K562 (cell line): ENCODE measurements at regions not wholly inside any gene's neighbourhood (a gene's known extent, or its start where the extent isn't known, plus 50 kb on each side); places are given as distances from the start of the nearest gene placed in this dataset.

Source experiments
- ATAC-seq: fragments of 200-7000 bp; cut with Tn5 transposase; 3 replicates; pipeline ENCODE4 v1.9.1; 2020; ENCODE audit warnings: moderate library complexity
- BruUV-seq: library from RNA; stranded (reverse); fragments of 400-500 nt; replicated peaks from 2 replicates; lab custom pipeline; 2021; lab: Mats Ljungman, UMichigan
- CTCF ChIA-PET: fragments of 300-600 bp; formaldehyde crosslinking; extraction: SDS; loops from one replicate; lab custom pipeline; 2021; ENCODE audit warnings: low intra/inter-chr PET ratio; lab: Yijun Ruan, JAX
- POLR2A ChIA-PET: fragments of 300-600, 350-650 bp; sonication (Branson Sonifier 250); formaldehyde crosslinking; extraction: SDS; loops from one replicate; lab custom pipeline; 2021; ENCODE audit warnings: antibody characterized with exemption, inconsistent platforms; lab: Yijun Ruan, JAX
- DNase-seq, 4 experiments: peaks; one replicate each; pipeline versions ENCODE4 v3.0.0 to v3.0.0-alpha.2; 2011 to 2018; ENCODE audit warnings: low spot score in 3 of 4, mixed read lengths in 3 of 4; ENCODE audit errors: extremely low read depth in 1 of 4
- FAIRE-seq: peaks from 2 replicates; lab custom pipeline; 2011; peaks lifted over from hg19 to GRCh38; lab: Jason Lieb, UNC
- H2AFZ ChIP-seq: 2 replicates; pipeline ENCODE4 v1.6.0; 2011; ENCODE audit warnings: low read depth, low read length, control low read depth, inconsistent platforms
- H3K27ac ChIP-seq: fragments of 200-600 bp; 3 replicates; pipeline ENCODE4 v1.8.0; 2011; ENCODE audit warnings: low read depth, mild to moderate bottlenecking, control low read depth, inconsistent platforms, low read length, moderate library complexity, mixed read lengths; ENCODE audit errors: extremely low read depth
- H3K27me3 ChIP-seq, 2 experiments: fragments of 300-600 bp in 1 of 2; 2 replicates in 1 of 2; 3 replicates in 1 of 2; pipeline versions ENCODE4 v1.6.0 to v1.8.0; 2011; ENCODE audit warnings: inconsistent platforms in 2 of 2, low read length in 2 of 2, mild to moderate bottlenecking in 1 of 2, mixed read lengths in 1 of 2, moderate library complexity in 1 of 2; ENCODE audit not compliant: control insufficient read depth in 2 of 2, insufficient read depth in 2 of 2
- H3K36me3 ChIP-seq: fragments of 300-600 bp; 3 replicates; pipeline ENCODE4 v1.8.0; 2011; ENCODE audit warnings: mild to moderate bottlenecking, low read length, inconsistent platforms; ENCODE audit not compliant: control insufficient read depth, insufficient read depth
- H3K4me1 ChIP-seq, 2 experiments: fragments of 200-600 bp in 1 of 2; replicated peaks in 1 of 2; 2 replicates in 1 of 2; 3 replicates in 1 of 2; pipeline versions ENCODE4 v1.5.1 to v1.8.0; 2011; ENCODE audit warnings: inconsistent platforms in 2 of 2, low read length in 2 of 2, mild to moderate bottlenecking in 1 of 2, mixed read lengths in 1 of 2, moderate library complexity in 1 of 2; ENCODE audit not compliant: control insufficient read depth in 2 of 2, insufficient read depth in 2 of 2
- H3K4me2 ChIP-seq: 2 replicates; pipeline ENCODE4 v1.6.1; 2011; ENCODE audit warnings: low read length, control low read depth, inconsistent platforms, mixed read lengths; ENCODE audit not compliant: insufficient read depth
- H3K4me3 ChIP-seq: fragments of 200-600 bp; sonication (generic), shearing (Covaris generic); 2 replicates; pipeline ENCODE4 v1.5.1; 2016; ENCODE audit warnings: control low read depth, inconsistent platforms
- H3K79me2 ChIP-seq: fragments of 200-600 bp; 3 replicates; pipeline ENCODE4 v1.8.0; 2011; ENCODE audit warnings: low read length, inconsistent platforms; ENCODE audit not compliant: control insufficient read depth, insufficient read depth
- H3K9ac ChIP-seq, 2 experiments: 2 replicates each; pipeline versions ENCODE4 v1.6.0 to v1.6.1; 2011; ENCODE audit warnings: low read depth in 2 of 2, low read length in 2 of 2, control low read depth in 1 of 2, inconsistent platforms in 1 of 2, mild to moderate bottlenecking in 1 of 2, mixed read lengths in 1 of 2; ENCODE audit not compliant: insufficient read depth in 1 of 2
- H3K9me1 ChIP-seq: one replicate; pipeline ENCODE4 v1.6.0; 2011; ENCODE audit warnings: inconsistent platforms, mild to moderate bottlenecking, low read length, moderate library complexity; ENCODE audit not compliant: control insufficient read depth, insufficient read depth
- H3K9me3 ChIP-seq: replicated peaks from 2 replicates; pipeline ENCODE4 v1.5.1; 2011; ENCODE audit warnings: low read depth, low read length, inconsistent platforms; ENCODE audit not compliant: control insufficient read depth, insufficient read depth
- H4K20me1 ChIP-seq: replicated peaks from 2 replicates; pipeline ENCODE4 v1.6.1; 2011; ENCODE audit warnings: low read length, inconsistent platforms, mixed read lengths; ENCODE audit not compliant: control insufficient read depth, insufficient read depth
- ARID4B ChIP-seq: sonication (generic); formaldehyde crosslinking; IDR thresholded peaks from 2 replicates; pipeline ENCODE4 v1.8.0; 2022; ENCODE audit warnings: mild to moderate bottlenecking, missing genetic modification reagents
- ATF4 ChIP-seq: fragments of 450-650 bp; formaldehyde crosslinking; IDR thresholded peaks from 2 replicates; pipeline ENCODE4 v1.4.0; 2022; ENCODE audit warnings: mild to moderate bottlenecking, moderate library complexity
- GABPB2 ChIP-seq: fragments of 250-450 bp; sonication (Bioruptor Pico); conservative IDR thresholded peaks from 2 replicates; pipeline ENCODE4 v1.5.1; 2021; ENCODE audit warnings: mild to moderate bottlenecking
- HMGN3 ChIP-seq: IDR thresholded peaks from 2 replicates; pipeline ENCODE4 v1.6.1; 2011; ENCODE audit warnings: borderline replicate concordance, low read depth, mild to moderate bottlenecking, mixed read lengths, low read length; ENCODE audit not compliant: insufficient read length; ENCODE audit errors: extremely low read depth
- POLR2B ChIP-seq: fragments of 450-650 bp; IDR thresholded peaks from 2 replicates; pipeline ENCODE4 v1.6.1; 2018; ENCODE audit warnings: low read depth; ENCODE audit not compliant: partially characterized antibody
- PTRF ChIP-seq: fragments of 450-650 bp; IDR thresholded peaks from 2 replicates; pipeline ENCODE4 v1.6.1; 2016; ENCODE audit warnings: mild to moderate bottlenecking, missing genetic modification characterization, missing compliant biosample characterization
- THAP12 ChIP-seq: fragments of 250-450 bp; sonication (Bioruptor Pico); IDR thresholded peaks from 2 replicates; pipeline ENCODE4 v1.9.0; 2021; ENCODE audit warnings: mild to moderate bottlenecking, inconsistent platforms
- XRCC4 ChIP-seq: IDR thresholded peaks from one replicate; pipeline ENCODE4 v1.6.1; 2011; ENCODE audit not compliant: insufficient read depth, insufficient read length; ENCODE audit errors: extremely low read depth
- ZHX1 ChIP-seq: fragments of 150-350 bp; conservative IDR thresholded peaks from 2 replicates; pipeline ENCODE4 v1.6.1; 2014; ENCODE audit warnings: low read length
- ZNF140 ChIP-seq: fragments of 250-450 bp; sonication (Bioruptor Pico); IDR thresholded peaks from 2 replicates; pipeline ENCODE4 v1.8.0; 2021; ENCODE audit warnings: moderate library complexity, mild to moderate bottlenecking, inconsistent platforms
- ZNF408 ChIP-seq: fragments of 250-450 bp; sonication (Bioruptor Pico); IDR thresholded peaks from 2 replicates; pipeline ENCODE4 v1.4.0; 2020; ENCODE audit warnings: low read depth, mild to moderate bottlenecking, moderate library complexity
- WGBS: fragments of 100-300 bp; shearing (Covaris generic); methylation state at CpG from one replicate; pipeline ENCODE4 v1.1.6; 2016; ENCODE audit warnings: low coverage, mixed read lengths; ENCODE audit not compliant: insufficient coverage; ENCODE audit errors: missing lambda C conversion rate; 5-methylcytosine and 5-hydroxymethylcytosine counted together
- in situ Hi-C: fragments of 300-500 bp; cut with MboI; formaldehyde crosslinking; loops from 4 replicates; pipeline ENCODE4 v1.15.0; 2018; ENCODE audit warnings: inconsistent platforms, mixed read lengths
- intact Hi-C: fragments of 100-400 bp; cut with micrococcal nuclease; formaldehyde crosslinking; loops from 2 replicates; pipeline ENCODE4 v1.14.2; 2022

- Histone ChIP-seq H4K20me1 (no peaks in the 10 kb centered on the region), H3K4me3 (no peak overlapping the region), H3K9me1 (no peaks in the 10 kb centered on the region), H3K27ac (no peak overlapping the region), H3K4me1 (peaks cover 0 to 5% of the 10 kb centered on the region in 2 experiments; a peak in 2 of 5 replicates), H3K9ac (no peak overlapping the region), H3K27me3 (no peaks in the 10 kb centered on the region), H3K79me2 (no peaks in the 10 kb centered on the region), H3K36me3 (no peaks in the 10 kb centered on the region), H3K9me3 (no peaks in the 10 kb centered on the region), H3K4me2 (no peak overlapping the region), H2AFZ (no peak overlapping the region)
- TF ChIP-seq ARID4B (CRISPR knock-in tag) = no peak
- TF ChIP-seq ZNF140 (CRISPR knock-in tag) = no peak
- TF ChIP-seq HMGN3 = no peak
- no peak for TF ChIP-seq ZHX1
- no peak for TF ChIP-seq GABPB2 (CRISPR knock-in tag)
- TF ChIP-seq ZNF408 (CRISPR knock-in tag) = no peak
- TF ChIP-seq PTRF (tag) = no peak
- no peak for TF ChIP-seq ATF4 (CRISPR knock-in tag)
- TF ChIP-seq POLR2B = no peak
- no peak for TF ChIP-seq THAP12 (CRISPR knock-in tag)
- TF ChIP-seq XRCC4 = no peak
- WGBS = 50% methylated on average over 1 of the region's 1 CpG
- DNase-seq (no peak), ATAC-seq (no peak), FAIRE-seq (no peak)
- intact Hi-C loops = no loop called here
- POLR2A ChIA-PET = no interaction called here
- BruUV-seq = no TSS peak
- CTCF ChIA-PET = no interaction called here
- in situ Hi-C loops = no loop called here
These were observed 63.8 kb upstream of the DAPK1 start for GRCh38 chr9:87433853-87434252.
